GM19455 (cell line): ENCODE measurements at regions not wholly inside any gene's neighbourhood (a gene's known extent, or its start where the extent isn't known, plus 50 kb on each side); places are given as distances from the start of the nearest gene placed in this dataset.

ENCODE experiments used
- ATAC-seq: cut with Tn5 transposase; IDR thresholded peaks from one replicate; pipeline ENCODE4 v1.9.1; 2021; ENCODE audit not compliant: unreplicated experiment

DNA sequence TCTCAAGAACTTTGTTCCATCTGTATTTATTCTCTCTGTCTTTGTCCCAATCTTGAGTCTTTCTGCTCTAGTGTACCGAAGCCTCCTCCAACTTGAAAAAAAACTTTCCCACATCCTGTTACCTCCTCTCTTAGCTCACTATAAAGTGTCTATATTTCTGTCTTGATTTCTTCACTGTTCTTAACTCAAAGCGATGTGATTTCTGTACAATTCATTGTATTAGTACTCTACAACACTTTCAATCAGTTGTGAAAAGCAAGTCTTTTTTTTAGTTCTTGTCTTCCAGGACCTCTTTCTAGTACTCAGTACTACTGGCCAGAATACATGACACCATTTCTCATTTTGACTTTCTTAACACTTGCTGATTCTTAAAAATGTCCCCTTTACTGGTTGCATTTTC, 353.5 kb upstream of the SATB1 start:
- no peak for ATAC-seq

DNA sequence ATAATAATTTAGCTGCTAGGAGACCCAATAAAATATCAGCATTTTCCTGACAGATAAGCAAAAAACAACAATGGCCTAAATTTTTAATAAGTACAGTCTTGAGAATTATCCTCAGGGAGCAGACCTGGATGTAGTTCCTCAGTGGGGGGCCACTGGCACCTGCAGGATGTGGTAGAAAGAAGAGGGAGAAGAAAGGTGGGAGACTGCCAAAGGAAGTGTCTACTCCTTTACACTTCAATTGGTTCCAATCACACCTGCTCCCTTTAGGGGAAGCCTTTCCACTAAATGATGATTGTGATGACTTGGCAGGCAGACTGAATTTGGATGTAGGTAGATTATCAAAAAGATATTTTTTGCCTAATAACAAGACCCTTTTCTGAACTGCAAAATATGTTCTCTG, 353.0 kb upstream of the SATB1 start:
- no peak for ATAC-seq

DNA sequence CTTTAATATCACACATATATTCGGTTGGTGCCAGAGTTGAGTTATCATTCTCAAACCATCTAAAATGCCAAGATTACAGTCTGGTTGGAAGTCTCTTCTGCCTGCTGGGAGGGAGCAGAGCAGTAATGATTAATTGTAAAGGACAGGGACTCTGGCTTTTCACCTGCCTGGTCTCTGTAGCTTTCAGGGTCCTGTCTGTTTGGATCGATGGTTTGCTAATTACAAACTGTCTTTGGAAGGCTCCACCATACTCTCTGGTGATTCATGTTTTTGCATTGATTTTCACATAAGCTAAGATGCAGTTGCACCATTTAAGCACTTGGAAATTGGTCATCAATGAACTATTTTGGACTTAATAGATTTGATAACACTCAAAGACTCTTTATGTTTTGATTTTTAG, 350.4 kb upstream of the SATB1 start:
- ATAC-seq: no peak

DNA sequence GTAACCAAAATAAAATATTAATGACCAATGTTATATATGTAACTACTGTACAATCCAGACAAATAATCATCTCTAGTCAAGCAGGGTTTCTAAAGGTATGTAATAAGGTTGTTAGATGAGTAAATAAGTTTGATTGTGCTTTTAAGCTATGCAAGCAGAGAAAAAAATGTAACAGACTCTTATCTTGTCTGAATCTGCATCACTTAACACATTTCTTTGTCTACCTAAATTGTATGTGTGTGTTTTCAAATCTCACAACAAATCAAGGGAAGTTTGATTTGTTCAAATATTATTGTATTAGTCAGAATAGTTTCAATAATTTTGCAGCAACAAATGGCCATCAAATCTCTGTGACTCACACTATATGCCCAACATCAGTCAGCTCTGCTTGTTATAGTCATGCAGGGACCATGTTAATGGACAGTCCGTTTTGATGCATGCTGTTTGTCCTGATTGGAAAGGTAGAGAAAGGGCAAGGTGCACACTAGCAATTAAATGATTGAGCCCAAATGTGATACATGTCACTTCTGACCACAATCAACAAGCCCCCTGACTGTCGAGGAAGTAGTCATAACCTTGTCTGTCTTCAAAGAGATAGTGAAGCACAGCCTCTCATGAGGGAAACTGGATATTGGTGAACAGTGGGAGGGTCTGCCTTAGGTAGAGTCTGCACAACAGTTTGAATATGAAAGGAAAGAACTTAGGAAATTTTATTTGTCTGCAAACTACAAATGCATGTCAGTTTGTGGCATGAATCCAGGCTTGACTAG, 349.4 kb upstream of the SATB1 start:
- ATAC-seq: no peak

DNA sequence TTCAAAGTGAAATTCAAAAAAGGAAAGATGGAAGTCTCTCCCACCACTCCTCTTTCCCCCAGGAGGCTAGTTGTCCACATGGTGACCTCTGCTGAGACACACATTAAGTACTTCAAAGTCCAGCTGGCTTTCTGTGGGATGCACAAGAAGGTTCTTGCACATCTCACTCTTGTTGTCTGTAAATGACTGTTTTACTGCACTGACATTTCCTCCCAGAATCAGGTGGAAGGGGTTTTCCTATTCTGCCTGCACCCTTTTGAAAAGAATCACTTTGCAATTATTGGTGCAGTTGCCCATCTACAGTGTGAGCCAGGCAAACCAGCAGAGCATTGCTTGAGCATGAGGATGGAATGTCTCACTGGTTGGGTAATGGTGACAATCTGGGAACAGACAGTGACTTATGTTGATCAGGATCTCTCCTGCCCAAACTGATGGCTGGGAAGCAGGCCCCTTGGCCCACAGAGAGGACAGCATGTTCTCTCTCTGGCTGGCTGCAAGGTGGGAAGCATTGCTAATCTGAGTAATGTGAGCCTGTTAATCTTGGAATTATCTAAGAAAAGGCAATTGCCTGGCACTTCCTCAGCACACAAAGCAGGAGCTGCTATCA, 347.7 kb upstream of the SATB1 start:
- no peak for ATAC-seq

DNA sequence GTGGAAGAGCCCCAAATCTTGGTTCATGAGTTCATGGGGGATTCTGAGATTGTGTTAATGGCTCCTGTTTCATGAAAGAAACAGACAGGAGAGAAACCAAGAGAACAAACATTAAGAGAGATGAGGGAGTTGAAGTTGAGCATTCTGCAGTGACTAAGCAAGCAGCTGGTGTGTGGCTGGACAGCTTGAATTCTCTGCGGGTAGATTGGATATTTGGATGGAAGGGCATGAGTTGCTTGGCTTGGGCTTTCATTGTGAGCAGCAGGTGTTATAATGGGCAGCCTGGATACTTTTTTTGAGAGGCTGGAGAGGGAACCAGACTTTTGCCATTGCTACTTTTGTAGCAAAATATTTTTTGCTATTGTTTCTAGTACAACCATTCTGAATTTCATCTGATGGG, 346.8 kb upstream of the SATB1 start:
- no peak for ATAC-seq

DNA sequence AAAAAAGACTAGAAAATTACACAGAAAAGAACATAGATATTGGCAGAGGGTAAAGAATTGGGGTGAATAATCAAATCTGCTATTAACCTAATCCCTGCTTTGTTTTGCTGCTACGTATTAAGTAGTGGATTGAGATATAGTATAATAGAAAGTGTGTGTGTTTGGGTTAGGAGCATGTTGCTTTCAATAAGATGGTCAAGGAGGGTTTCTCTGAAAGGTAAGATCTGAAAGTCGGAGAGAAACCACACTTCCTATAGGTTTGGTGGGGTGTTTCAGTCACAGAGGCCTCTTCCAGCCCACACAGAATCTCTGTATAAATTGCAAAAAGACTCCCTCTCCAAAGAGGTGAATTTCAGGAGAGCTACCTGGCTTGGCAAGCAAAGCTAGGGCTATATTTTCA, 345.7 kb upstream of the SATB1 start:
- no peak for ATAC-seq

DNA sequence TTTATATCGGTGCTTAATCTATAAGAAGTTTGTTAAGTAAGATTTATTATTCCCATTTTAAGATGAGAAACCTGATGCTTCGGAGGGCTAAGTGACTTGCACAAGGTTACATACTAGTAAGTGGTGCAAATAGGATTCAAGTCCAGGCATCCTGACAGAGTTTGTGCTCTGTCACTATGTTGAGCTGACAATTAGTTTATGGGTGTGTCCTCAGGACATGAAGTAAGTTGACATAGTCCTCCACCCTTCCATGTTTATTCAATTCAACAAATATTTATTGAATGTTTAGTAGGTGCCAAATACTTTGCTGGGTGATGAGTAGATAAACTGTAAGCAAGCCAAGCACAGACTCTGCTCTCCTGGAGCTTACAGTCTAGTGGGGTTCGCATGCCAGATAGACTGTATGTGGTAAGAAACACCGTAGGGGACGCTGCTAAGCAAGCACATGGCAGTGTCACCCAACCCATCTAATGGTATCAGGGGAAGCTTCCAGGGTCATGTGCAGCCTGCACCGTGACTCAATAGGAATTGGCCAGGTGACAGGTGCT, 342.7 kb upstream of the SATB1 start:
- ATAC-seq: no peak

DNA sequence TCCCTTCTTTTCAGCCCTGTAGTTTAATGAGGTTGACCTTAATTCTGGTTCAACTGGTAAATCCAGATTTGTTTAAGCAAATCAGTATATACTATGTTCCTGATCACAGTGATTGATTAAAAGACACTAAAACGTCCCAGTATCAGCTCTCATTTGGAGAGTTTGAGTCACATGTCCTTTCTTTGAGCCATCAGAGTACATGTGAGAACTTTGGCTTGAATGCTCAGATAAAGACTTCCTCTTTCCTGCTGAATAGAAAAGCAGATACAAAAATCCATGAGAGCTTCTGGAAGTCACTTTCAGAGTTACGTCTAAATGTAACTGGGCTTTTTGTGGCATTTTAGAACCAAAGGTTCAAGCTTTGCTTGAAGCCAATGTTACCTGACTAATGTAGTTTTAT, 341.8 kb upstream of the SATB1 start:
- no peak for ATAC-seq

DNA sequence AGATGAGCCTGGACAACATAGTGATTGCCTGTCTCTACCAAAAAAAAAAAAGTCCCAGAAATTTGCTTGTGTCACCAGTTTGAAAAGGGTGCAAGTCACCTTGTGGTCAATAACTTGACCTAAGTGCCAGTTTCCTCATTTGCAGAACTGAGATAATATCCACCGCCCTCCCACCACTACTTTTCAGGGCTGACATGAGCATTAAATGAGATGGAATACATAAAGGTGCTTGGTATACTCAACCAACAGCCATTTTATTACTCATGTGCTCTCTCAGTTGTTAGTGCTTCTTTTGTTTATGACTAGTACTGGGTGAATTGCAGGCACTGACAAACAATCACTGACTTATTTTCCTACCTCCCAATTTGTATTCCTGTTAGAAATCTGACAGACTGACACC, 340.5 kb upstream of the SATB1 start:
- no peak for ATAC-seq

DNA sequence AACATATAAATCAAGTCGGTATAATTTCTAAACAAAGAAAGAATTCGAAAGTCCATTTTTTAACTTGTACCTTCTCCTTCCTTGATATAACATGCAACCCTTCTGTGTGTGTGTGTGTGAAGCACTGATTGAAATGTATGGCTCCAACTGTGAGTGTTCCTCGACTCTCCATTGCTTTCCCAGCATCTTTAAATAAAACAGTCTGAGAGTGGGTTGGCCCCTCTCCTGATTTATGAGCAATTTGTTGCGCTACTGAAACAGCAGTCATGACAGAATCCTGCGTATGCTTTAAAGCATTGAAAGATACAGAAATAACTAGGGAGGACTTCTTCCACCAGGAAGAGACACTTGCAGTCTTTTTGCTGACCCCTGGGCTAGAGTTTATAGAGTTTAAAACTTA, 340.0 kb upstream of the SATB1 start:
- ATAC-seq: no peak

DNA sequence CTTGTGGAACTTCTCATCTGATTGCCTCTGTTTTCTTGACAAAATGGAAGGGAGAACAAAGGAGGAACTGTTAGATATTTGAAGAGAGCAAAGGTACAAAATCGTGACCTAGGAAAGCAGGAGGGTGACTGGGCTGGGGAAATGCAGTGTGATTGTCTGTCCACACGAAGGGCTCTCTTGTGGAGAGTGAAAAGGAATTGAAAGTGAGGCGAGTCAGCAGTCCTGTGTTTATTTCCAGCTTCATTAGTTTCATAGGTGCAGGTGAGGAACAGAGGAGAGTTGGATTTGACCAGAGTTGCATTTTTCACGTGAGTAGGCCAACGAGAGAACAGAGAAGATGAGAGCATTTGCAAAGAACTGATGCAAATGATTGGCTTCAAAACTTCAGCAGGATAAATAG, 336.4 kb upstream of the SATB1 start:
- no peak for ATAC-seq

DNA sequence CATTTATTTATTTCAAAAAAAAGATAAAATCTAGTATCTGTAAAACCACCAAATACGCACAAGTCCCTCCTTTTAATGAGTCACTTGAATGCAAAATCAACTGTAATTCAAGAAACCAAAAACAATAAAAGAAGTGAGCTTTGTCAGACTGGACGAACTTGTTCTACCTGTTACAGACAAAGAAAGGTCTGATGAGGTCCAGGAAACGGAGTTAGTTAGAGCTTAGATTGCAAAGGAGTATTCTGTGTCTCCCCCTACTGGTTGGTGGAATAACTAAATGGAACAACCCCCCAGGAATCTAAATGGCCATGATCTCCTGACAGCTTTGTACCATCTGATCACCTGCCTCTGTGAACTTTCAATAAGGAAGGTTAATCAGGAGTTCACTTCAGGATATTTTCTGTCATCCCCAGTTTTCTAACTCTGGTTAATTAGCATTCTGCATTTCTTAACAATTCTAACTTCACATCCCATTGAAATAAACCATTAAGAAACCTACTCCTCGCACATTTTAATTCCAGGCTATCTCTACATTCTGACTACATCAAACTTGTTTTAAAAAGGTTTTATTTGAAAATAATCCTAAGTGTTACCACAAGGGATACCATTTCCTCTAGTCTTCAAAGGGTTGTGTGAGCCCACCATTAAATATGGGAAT, 333.0 kb upstream of the SATB1 start:
- peak; percentile 87 for ATAC-seq

DNA sequence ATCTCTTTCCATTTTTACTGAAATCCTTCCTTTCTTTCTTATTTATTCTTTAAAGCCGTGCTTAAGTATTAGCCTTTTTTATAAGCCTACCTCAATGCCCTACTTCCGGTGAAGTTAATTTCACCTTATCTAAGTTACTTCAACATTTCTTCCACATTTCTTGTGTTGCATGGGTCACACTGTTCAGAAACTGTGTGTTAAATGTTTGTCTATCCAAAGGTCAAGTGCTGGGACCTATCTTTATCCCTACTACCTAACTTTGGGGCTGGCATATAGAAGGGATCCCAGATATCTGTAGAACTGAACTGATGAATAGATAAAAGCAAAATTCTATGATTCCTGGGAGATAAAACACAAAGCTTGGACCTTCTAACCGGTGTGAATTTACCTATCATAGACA, 332.3 kb upstream of the SATB1 start:
- ATAC-seq: no peak

DNA sequence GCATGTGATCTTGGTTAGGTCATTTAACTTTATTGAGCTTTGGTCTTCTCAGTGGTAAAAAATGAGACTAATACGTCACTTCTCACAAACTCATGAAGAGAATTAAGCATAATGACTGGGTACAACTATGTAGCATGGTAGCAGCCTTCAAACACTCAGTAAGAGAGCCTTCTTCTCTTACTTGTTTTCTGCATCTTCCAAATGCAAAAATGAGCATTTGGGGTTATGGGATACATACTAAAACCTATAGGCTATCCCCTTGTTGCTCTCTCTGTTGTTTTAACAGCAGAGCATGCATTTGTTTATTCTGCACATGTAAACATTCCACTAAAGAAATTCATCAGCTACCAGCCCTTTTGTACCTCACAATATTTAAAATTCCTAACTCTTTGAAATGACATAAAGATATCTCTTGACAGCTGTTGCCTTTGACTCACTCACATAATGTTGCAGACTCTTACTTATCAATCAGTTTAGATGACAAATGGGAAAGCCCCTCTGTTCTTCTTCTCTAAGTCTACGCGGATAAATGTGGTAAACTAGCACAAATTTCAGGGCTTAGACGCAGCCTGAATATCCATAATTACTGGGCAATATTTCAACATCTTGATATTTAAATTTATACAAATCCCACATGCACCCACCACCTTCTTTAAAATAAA, 327.3 kb upstream of the SATB1 start:
- ATAC-seq: no peak

DNA sequence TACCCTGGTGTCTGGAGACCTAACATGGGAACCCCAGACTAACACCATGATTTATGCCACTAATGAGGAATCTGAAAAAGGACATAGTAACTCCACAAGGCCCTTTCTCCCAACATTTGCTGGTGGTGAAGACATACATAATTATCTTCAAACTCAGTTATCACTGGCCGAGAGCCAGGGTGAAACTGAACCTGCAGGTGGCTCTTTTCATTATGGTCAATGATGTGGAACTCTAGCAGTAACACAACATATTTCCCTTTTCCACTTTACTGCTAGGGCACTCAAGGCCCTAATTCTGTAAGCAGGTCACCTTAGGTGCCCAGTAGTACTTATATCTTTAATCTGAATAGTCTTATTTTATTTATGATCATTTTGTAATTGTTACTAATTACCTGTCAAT, 326.4 kb upstream of the SATB1 start:
- no peak for ATAC-seq

DNA sequence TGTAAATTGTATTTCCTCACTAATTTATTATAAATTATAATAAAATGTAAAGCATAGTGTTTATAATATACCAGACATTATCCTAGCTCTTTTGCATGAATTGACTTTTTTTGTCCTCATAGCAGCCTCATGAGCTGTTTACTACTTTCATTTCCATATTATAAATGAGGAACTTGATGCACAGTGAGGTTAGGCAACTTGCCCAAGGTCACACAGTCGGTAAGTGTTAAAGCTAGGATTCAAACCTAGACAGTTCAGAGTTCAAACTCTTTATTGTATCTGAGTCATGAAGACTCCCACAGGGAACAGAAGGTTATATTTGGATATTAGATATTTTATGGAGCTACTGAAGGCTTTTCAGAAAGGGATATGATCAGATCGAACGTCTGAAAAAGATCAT, 322.2 kb upstream of the SATB1 start:
- no peak for ATAC-seq

DNA sequence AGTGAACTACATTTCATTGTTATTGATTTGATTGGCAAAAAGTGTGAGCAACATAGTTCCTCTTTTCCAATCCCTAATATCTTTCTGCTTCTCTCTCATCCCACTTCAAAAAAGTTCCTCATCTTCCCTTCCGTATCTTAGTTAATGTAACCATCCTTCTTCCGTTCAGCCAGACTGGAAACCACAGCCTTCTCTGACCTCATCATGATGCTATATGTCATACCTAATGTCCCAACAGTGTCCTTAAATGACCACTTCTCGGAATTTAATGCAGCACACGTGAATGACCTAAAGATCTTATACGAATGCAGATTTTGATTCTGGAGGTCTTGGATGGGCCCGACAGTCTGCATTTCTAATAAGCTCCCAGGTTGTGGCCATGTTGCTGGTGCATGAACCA, 320.3 kb upstream of the SATB1 start:
- ATAC-seq: no peak

DNA sequence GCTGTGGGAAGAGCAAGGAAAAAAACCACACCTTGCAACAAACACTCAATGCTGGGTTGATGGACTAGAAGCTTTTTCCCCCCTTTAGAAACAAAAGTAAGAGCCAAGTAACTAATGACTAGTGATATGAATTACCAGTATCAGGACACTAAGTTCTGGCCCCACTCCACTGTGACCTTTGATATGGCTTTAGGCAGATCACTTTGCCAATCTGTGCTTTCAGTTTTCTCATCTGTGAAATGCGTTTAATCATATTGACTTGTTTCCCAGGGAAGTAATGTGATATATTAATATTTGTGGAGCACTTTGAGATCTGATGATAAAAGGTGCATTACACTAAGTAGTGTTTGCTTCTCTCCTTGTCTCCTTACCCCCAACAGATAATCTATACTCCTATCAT, 319.3 kb upstream of the SATB1 start:
- ATAC-seq: no peak

DNA sequence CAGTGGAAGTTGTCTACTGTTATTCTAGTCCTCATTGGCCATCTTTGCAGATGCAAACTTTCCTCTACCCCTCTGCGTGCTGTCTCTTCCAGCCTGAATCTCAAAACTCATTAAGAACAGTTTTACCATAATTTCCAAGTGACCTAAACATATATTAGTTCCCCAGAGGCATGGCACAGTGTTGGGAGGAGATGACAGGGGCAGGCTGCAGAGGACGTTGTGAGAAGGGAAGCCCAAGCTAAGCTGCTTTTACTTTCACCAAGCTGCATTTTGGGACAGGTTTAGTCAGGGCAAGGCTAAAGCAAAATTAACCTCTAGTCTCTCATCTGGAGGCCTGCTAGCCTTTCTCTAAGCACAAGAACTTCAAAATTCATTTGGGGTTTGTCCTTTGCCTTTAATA, 318.6 kb upstream of the SATB1 start:
- ATAC-seq: no peak

DNA sequence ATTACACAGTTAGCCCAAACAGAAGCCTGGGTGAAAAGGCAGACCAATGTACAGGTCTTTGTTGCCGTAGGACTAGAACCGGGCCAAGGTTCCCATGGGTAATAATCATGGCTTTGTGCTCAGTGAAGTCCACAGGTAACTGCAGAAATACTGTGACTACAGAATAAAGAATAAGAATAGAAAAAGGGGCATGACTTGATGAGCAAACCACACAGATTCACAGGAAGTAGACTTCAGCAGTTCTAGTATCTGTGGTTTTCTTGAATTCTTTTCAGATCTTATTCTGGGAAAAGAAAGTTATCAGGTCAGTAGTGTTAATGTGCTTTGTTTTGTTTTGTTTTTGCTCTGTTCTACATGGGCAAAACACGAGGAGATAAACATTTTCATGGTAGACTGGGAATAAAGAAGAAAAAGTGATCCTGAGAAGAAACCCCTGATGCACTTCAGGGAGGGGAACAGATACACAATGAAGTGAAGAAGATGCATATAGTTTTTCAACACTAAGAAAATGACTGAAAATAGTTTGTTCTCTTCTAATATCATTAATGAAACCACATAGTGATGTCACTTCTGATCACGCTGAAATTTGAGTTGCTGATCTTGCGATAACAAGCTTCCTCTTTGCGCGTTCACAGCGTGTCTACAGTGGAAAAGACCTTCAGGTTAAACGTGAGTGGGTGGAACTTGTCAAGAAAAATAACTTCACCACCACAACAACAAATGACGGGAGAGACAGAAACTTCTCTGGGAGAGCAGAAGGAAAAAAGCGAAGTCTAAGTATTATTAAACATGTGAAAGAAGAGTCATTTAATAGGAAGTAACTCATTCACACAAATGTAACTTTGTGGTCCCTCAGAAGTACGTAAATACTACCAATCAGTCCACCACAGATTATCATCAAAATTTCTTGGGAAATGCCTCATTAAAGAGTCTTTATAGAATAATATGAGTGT, 315.8 kb upstream of the SATB1 start:
- ATAC-seq: peak; percentile 97
